Spleen (tissue), 11 donors: ENCODE measurements at regions not wholly inside any gene's neighbourhood (a gene's known extent, or its start where the extent isn't known, plus 50 kb on each side); places are given as distances from the start of the nearest gene placed in this dataset.

Source experiments
- DNase-seq: peaks from one replicate; pipeline ENCODE4 v3.0.0-alpha.2; 2020
- H3K27ac ChIP-seq, 8 donors: fragments of 200-600 bp; sonication (generic) in 7 of 8; 1 replicate in 4 of 8; 2 replicates in 4 of 8; pipeline versions ENCODE4 v1.5.0 to v1.8.0; 2016 to 2021; ENCODE audit warnings: inconsistent platforms in 4 of 8, mild to moderate bottlenecking in 4 of 8, moderate library complexity in 1 of 8
- H3K27me3 ChIP-seq, 7 donors: fragments of 200-600 bp; sonication (generic) in 6 of 7; replicated peaks in 1 of 7; 1 replicate in 4 of 7; 2 replicates in 3 of 7; pipeline versions ENCODE4 v1.5.0 to v1.8.0; 2016 to 2021; ENCODE audit warnings: inconsistent platforms in 3 of 7, mild to moderate bottlenecking in 1 of 7
- H3K36me3 ChIP-seq, 6 donors: fragments of 200-600 bp; sonication (generic) in 5 of 6; 1 replicate in 4 of 6; 2 replicates in 2 of 6; pipeline versions ENCODE4 v1.5.0 to v1.8.0; 2016 to 2021; ENCODE audit warnings: inconsistent platforms in 2 of 6
- H3K4me1 ChIP-seq, 6 donors: fragments of 200-600 bp; sonication (generic) in 5 of 6; 1 replicate in 3 of 6; 2 replicates in 3 of 6; pipeline versions ENCODE4 v1.5.0 to v1.8.0; 2016 to 2021; ENCODE audit warnings: inconsistent platforms in 3 of 6
- H3K4me3 ChIP-seq, 8 donors: fragments of 200-600 bp; sonication (generic) in 7 of 8; 1 replicate in 4 of 8; 2 replicates in 4 of 8; pipeline versions ENCODE4 v1.5.0 to v1.8.0; 2016 to 2021; ENCODE audit warnings: inconsistent platforms in 4 of 8, mild to moderate bottlenecking in 4 of 8, moderate library complexity in 2 of 8
- H3K9me3 ChIP-seq, 8 donors: fragments of 200-600 bp; sonication (generic) in 7 of 8; 1 replicate in 4 of 8; 2 replicates in 4 of 8; pipeline versions ENCODE4 v1.5.0 to v1.8.0; 2016 to 2021; ENCODE audit warnings: inconsistent platforms in 4 of 8
- POLR2A ChIP-seq, 3 donors: fragments of 450-650 bp; IDR thresholded peaks; one replicate each; pipeline ENCODE4 v1.5.1; 2017; ENCODE audit warnings: antibody characterized with exemption in 3 of 3, mild to moderate bottlenecking in 1 of 3
- POLR2AphosphoS5 ChIP-seq, 3 donors: sonication (generic); formaldehyde crosslinking; IDR thresholded peaks; one replicate each; pipeline ENCODE4 v1.5.1; 2017; ENCODE audit warnings: antibody characterized with exemption in 3 of 3
- WGBS, 5 donors: extraction: QIAGEN DNeasy Blood & Tissue Kit in 3 of 5; methylation state at CpG; one replicate each; pipeline versions ENCODE4 v1.1.5 to v1.1.7; 2013 to 2018; 5-methylcytosine and 5-hydroxymethylcytosine counted together
- intact Hi-C: fragments of 100-400 bp; cut with DNase I; formaldehyde crosslinking; loops from one replicate; pipeline ENCODE4 v1.15.0; 2023; ENCODE audit warnings: low total_unique reads
- TF ChIP-seq, protein P1 (sequence below), 11 experiments: fragments of 200-600 bp in 7 of 11; fragments of 450-650 bp in 4 of 11; sonication (generic) in 4 of 11; IDR thresholded peaks in 8 of 11; conservative IDR thresholded peaks in 3 of 11; 1 replicate in 7 of 11; 2 replicates in 4 of 11; pipeline versions ENCODE4 v1.4.0 to v1.8.0; 2016 to 2021; ENCODE audit warnings: antibody characterized with exemption in 11 of 11, inconsistent platforms in 4 of 11, mild to moderate bottlenecking in 1 of 11
- donor health status: healthy with polysubstance abuse.
- donor health status: DM: no; HTN: no; CAD: no; lungs with moderate emphysema.
- donor health status: DM: no; HTN: no; CAD: no.
- donor health status: Bipolar disorder and iron deficiency.
- donor health status: healthy.
- donor health status: DM: no; HTN: no; CAD: no.
- donor health status: DM: yes; HTN: yes; CAD: no.

DNA sequence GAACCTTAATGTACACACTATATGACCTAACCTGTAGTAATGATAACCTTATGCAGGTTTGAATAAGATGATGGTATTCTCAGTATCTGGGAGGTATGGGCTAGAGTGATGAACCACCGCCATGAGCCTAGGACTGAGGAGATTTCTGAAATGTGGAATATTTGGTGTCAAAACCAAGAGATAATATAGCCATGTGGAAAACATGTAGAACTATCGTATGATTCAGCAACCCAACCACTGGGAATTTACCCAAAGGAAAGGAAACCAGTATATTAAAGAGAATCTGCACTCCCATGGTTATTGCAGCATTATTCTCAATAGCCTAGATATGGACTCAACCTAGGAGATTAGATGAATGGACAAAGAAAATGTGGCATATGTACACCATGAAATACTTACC lies 271.7 kb upstream of the BTG1 start:
- no peaks in the 10 kb centered on the region for H3K27me3 ChIP-seq
- H3K36me3 ChIP-seq = no peaks in the 10 kb centered on the region
- H3K4me1 ChIP-seq = peaks cover 0 to 16% (median 0%) of the 10 kb centered on the region in 6 donors
- 95 to 100% (median 97%) methylated on average over 2 of the region's 2 CpGs for WGBS, 5 donors
- no peaks in the 10 kb centered on the region for H3K9me3 ChIP-seq
- intact Hi-C loops = no loop called here
- TF ChIP-seq POLR2AphosphoS5 (IDR thresholded peaks at IDR 0.05) (no peak), POLR2A (IDR thresholded peaks at IDR 0.05) (no peak)
- TF ChIP-seq, protein P1, sequence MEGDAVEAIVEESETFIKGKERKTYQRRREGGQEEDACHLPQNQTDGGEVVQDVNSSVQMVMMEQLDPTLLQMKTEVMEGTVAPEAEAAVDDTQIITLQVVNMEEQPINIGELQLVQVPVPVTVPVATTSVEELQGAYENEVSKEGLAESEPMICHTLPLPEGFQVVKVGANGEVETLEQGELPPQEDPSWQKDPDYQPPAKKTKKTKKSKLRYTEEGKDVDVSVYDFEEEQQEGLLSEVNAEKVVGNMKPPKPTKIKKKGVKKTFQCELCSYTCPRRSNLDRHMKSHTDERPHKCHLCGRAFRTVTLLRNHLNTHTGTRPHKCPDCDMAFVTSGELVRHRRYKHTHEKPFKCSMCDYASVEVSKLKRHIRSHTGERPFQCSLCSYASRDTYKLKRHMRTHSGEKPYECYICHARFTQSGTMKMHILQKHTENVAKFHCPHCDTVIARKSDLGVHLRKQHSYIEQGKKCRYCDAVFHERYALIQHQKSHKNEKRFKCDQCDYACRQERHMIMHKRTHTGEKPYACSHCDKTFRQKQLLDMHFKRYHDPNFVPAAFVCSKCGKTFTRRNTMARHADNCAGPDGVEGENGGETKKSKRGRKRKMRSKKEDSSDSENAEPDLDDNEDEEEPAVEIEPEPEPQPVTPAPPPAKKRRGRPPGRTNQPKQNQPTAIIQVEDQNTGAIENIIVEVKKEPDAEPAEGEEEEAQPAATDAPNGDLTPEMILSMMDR (IDR thresholded peaks at IDR 0.05 in 8 of 11, conservative IDR thresholded peaks at IDR 0.05 in 3 of 11) = no peak
- H3K4me3 ChIP-seq = no peak overlapping the region
- H3K27ac ChIP-seq = no peak overlapping the region
- DNase-seq = no peak

- Histone ChIP-seq H3K27me3 (no peaks in the 10 kb centered on the region), H3K4me1 (peaks cover 0 to 17% (median under 1%) of the 10 kb centered on the region in 6 donors), H3K27ac (no peak overlapping the region), H3K36me3 (no peaks in the 10 kb centered on the region), H3K4me3 (no peak overlapping the region), H3K9me3 (no peaks in the 10 kb centered on the region)
- TF ChIP-seq, protein P1 (IDR thresholded peaks at IDR 0.05 in 8 of 11, conservative IDR thresholded peaks at IDR 0.05 in 3 of 11) = no peak
- no peak for TF ChIP-seq POLR2A (IDR thresholded peaks at IDR 0.05)
- no peak for TF ChIP-seq POLR2AphosphoS5 (IDR thresholded peaks at IDR 0.05)
- intact Hi-C loops = no loop called here
- DNase-seq = no peak
- WGBS, 5 donors = 64 to 79% (median 68%) methylated on average over 4 of the region's 4 CpGs
These were observed 270.8 kb upstream of the BTG1 start for GRCh38 chr12:92416385-92416812.

DNA sequence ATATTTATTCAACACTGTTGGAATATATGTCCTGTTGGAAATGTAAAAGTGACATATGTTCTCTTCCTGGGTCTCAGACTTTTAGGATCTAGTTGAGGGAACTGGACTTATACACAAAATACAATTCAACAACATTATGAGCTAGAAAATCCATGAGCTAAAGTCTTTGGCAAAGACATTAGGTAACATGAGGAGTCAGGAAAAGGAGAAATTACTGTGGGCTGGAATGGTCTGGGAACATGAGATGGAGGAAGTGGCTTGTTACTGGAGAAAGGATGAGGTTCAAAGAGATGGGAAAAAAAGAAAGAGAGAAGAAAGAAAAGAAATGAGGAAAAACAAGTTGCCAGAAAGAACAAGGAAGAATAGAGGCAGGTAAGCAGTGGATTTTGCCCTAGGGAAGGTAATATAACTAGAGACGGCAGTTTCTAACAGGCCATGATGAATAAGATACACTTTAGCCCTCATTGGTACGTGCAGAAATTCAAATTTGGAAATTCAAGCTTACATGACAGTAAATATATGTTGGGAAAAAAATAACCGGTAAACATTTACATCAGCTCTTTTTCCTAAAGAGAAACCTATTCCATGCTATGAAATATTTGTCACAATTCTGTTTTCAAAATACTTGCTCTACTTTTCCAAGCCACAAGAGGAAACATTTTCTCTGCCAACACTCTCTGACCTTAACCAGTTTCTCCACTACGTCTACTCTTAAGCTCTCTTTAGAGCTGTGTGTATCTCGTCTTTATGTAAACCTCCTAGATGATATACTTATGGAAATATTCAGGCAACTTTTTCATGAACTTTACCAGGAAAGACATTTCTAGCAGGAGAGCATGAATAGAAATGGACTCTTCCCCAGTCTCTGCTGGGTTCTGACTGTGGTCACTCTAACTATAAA lies 268.8 kb upstream of the BTG1 start:
- WGBS, 5 donors = 72 to 84% (median 78%) methylated on average over 5 of the region's 5 CpGs
- H3K4me1 ChIP-seq = peaks cover 0 to 7% (median 2%) of the 10 kb centered on the region in 6 donors
- no peaks in the 10 kb centered on the region for H3K36me3 ChIP-seq
- H3K27ac ChIP-seq = no peak overlapping the region
- H3K9me3 ChIP-seq = no peaks in the 10 kb centered on the region
- intact Hi-C loops = no loop called here
- TF ChIP-seq POLR2A (IDR thresholded peaks at IDR 0.05) (no peak), POLR2AphosphoS5 (IDR thresholded peaks at IDR 0.05) (no peak)
- TF ChIP-seq, protein P1 (IDR thresholded peaks at IDR 0.05 in 8 of 11, conservative IDR thresholded peaks at IDR 0.05 in 3 of 11) = no peak
- no peaks in the 10 kb centered on the region for H3K27me3 ChIP-seq
- no peak overlapping the region for H3K4me3 ChIP-seq
- no peak for DNase-seq

DNA sequence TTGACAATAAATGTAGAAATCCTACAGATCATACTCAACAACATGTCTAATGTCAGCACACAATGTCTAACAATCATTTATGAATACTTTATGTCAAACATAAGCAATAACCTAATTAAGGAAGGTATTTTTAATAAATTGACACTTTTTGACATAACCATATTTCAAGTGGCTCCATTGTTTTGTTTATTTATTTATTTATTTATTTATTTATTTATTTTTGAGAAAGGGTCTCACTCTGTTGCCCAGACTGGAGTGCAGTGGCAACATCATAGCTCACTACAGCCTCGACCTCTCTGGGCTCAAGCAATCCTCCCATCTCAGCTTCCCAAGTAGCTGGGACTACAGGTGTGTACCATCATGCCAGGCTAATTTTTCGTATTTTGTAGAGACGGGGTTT lies 267.6 kb upstream of the BTG1 start:
- TF ChIP-seq, protein P1 (IDR thresholded peaks at IDR 0.05 in 8 of 11, conservative IDR thresholded peaks at IDR 0.05 in 3 of 11) = no peak
- TF ChIP-seq POLR2A (IDR thresholded peaks at IDR 0.05) = no peak
- TF ChIP-seq POLR2AphosphoS5 (IDR thresholded peaks at IDR 0.05) = no peak
- Histone ChIP-seq H3K4me3 (no peak overlapping the region), H3K4me1 (peaks cover 0 to 10% (median 4%) of the 10 kb centered on the region in 6 donors), H3K27me3 (no peaks in the 10 kb centered on the region), H3K36me3 (no peaks in the 10 kb centered on the region), H3K9me3 (no peaks in the 10 kb centered on the region), H3K27ac (no peak overlapping the region)
- intact Hi-C loops = no loop called here
- 81 to 99% (median 95%) methylated on average over 3 of the region's 3 CpGs for WGBS, 5 donors
- DNase-seq = no peak
